ENCODE measurements at regions not wholly inside any gene's neighbourhood (a gene's known extent, or its start where the extent isn't known, plus 50 kb on each side); places are given as distances from the start of the nearest gene placed in this dataset.
A peak's percentile ranks its signal among the peaks of the same experiment; 100 is the strongest.

- H3K9me3 ChIP-seq (ENCODE audit: control insufficient read depth, low read length) = no peaks in the 10 kb centered on the region
- H3K4me1 ChIP-seq (ENCODE audit: control insufficient read depth, insufficient read depth, low read length, poor library complexity, severe bottlenecking) = peaks cover 4% of the 10 kb centered on the region
These were observed 78.8 kb upstream of the UBL3 start for GRCh38 chr13:29929062-29929847.

GRCh38 chr13:29926098-29926476, 75.7 kb upstream of the UBL3 start:
- no peaks in the 10 kb centered on the region for H3K4me1 ChIP-seq (ENCODE audit: control insufficient read depth, insufficient read depth, low read length, poor library complexity, severe bottlenecking)
- no peaks in the 10 kb centered on the region for H3K36me3 ChIP-seq (ENCODE audit: control insufficient read depth, insufficient read depth, low read length)

More at GRCh38 chr13:29929062-29929847, 78.8 kb upstream of the UBL3 start:
- Histone ChIP-seq H3K27me3 (replicated peaks; ENCODE audit: control insufficient read depth, insufficient read depth, low read length, poor library complexity, severe bottlenecking) (no peaks in the 10 kb centered on the region), H3K36me3 (ENCODE audit: control insufficient read depth, insufficient read depth, low read length) (no peaks in the 10 kb centered on the region), H3K27ac (ENCODE audit: insufficient read depth, low read length, poor library complexity, severe bottlenecking) (no peak overlapping the region), H3K4me3 (ENCODE audit: insufficient read depth, low read depth, low read length, poor library complexity, severe bottlenecking) (no peak overlapping the region)
- DNase-seq = no peak

GRCh38 chr13:29925457-29926097, 75.2 kb upstream of the UBL3 start:
- H3K4me1 ChIP-seq (ENCODE audit: control insufficient read depth, insufficient read depth, low read length, poor library complexity, severe bottlenecking) = no peaks in the 10 kb centered on the region
- H3K27ac ChIP-seq (ENCODE audit: insufficient read depth, low read length, poor library complexity, severe bottlenecking) = no peak overlapping the region
- no peak for DNase-seq
- H3K4me3 ChIP-seq (ENCODE audit: insufficient read depth, low read depth, low read length, poor library complexity, severe bottlenecking) = no peak overlapping the region
- no peaks in the 10 kb centered on the region for H3K36me3 ChIP-seq (ENCODE audit: control insufficient read depth, insufficient read depth, low read length)
- no peaks in the 10 kb centered on the region for H3K27me3 ChIP-seq (replicated peaks; ENCODE audit: control insufficient read depth, insufficient read depth, low read length, poor library complexity, severe bottlenecking)
- H3K9me3 ChIP-seq (ENCODE audit: control insufficient read depth, low read length) = no peaks in the 10 kb centered on the region

More at GRCh38 chr13:29926098-29926476, 75.7 kb upstream of the UBL3 start:
- H3K27ac ChIP-seq (ENCODE audit: insufficient read depth, low read length, poor library complexity, severe bottlenecking) = no peak overlapping the region
- no peak for DNase-seq
- no peak overlapping the region for H3K4me3 ChIP-seq (ENCODE audit: insufficient read depth, low read depth, low read length, poor library complexity, severe bottlenecking)
- no peaks in the 10 kb centered on the region for H3K9me3 ChIP-seq (ENCODE audit: control insufficient read depth, low read length)
- H3K27me3 ChIP-seq (replicated peaks; ENCODE audit: control insufficient read depth, insufficient read depth, low read length, poor library complexity, severe bottlenecking) = no peaks in the 10 kb centered on the region

DNA sequence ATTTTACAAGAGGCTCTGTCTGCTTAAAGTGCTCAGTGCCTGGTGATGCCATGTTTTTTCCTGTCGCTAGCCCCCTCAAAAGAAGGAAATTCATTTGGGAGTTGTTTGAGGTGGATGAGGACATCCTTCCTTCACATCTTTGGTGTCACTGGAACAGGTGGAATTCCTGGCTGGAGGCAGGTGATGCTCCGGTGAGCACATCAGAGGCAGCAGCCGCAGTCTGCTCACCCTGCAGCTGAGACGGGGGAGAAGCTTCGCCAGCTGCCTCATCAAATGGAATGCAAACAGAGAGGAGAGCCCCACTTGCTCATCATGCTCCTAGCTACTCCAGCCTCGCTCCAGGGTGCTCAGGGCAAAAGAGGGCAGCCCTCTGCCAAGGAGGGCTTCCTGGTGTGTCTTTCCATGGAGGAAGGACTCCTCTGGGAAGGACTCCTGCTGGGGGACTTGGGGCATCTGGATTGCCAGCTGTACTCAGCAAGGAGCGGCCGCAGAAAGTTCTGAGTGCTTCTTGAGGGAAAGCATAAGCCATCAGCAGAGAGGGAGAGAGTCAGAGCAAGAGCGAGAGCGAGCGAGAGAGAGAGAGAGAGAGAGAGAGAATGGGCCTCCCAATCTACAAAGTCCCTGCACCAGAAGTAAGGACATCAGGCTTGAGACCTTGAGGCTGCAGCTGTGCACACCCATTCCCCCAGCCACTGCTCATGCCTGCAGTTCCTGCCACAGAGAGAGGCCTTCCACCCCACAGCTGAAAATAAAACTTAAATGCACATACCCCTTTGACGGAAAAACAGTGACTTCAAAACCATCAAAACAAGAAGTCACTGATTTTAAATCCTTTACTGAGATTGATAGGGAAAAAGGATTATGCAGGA, 74.3 kb upstream of the UBL3 start:
- Histone ChIP-seq H3K27ac (ENCODE audit: insufficient read depth, low read length, poor library complexity, severe bottlenecking) (no peak overlapping the region), H3K9me3 (ENCODE audit: control insufficient read depth, low read length) (no peaks in the 10 kb centered on the region), H3K27me3 (replicated peaks; ENCODE audit: control insufficient read depth, insufficient read depth, low read length, poor library complexity, severe bottlenecking) (no peaks in the 10 kb centered on the region), H3K36me3 (ENCODE audit: control insufficient read depth, insufficient read depth, low read length) (no peaks in the 10 kb centered on the region), H3K4me1 (ENCODE audit: control insufficient read depth, insufficient read depth, low read length, poor library complexity, severe bottlenecking) (no peaks in the 10 kb centered on the region), H3K4me3 (ENCODE audit: insufficient read depth, low read depth, low read length, poor library complexity, severe bottlenecking) (no peak overlapping the region)
- DNase-seq = no peak

- Histone ChIP-seq H3K27me3 (replicated peaks; ENCODE audit: control insufficient read depth, insufficient read depth, low read length, poor library complexity, severe bottlenecking) (no peaks in the 10 kb centered on the region), H3K4me3 (ENCODE audit: insufficient read depth, low read depth, low read length, poor library complexity, severe bottlenecking) (no peak overlapping the region), H3K36me3 (ENCODE audit: control insufficient read depth, insufficient read depth, low read length) (no peaks in the 10 kb centered on the region), H3K27ac (ENCODE audit: insufficient read depth, low read length, poor library complexity, severe bottlenecking) (no peak overlapping the region), H3K4me1 (ENCODE audit: control insufficient read depth, insufficient read depth, low read length, poor library complexity, severe bottlenecking) (no peaks in the 10 kb centered on the region), H3K9me3 (ENCODE audit: control insufficient read depth, low read length) (no peaks in the 10 kb centered on the region)
- DNase-seq = peak; percentile 14 to 32 (median 22)
These were observed 73.4 kb upstream of the UBL3 start for GRCh38 chr13:29923554-29924481.

GRCh38 chr13:29922896-29923295, 72.5 kb upstream of the UBL3 start:
- no peaks in the 10 kb centered on the region for H3K9me3 ChIP-seq (ENCODE audit: control insufficient read depth, low read length)
- no peaks in the 10 kb centered on the region for H3K4me1 ChIP-seq (ENCODE audit: control insufficient read depth, insufficient read depth, low read length, poor library complexity, severe bottlenecking)
- no peaks in the 10 kb centered on the region for H3K36me3 ChIP-seq (ENCODE audit: control insufficient read depth, insufficient read depth, low read length)
- DNase-seq = no peak
- H3K27me3 ChIP-seq (replicated peaks; ENCODE audit: control insufficient read depth, insufficient read depth, low read length, poor library complexity, severe bottlenecking) = no peaks in the 10 kb centered on the region
- H3K4me3 ChIP-seq (ENCODE audit: insufficient read depth, low read depth, low read length, poor library complexity, severe bottlenecking) = no peak overlapping the region
- no peak overlapping the region for H3K27ac ChIP-seq (ENCODE audit: insufficient read depth, low read length, poor library complexity, severe bottlenecking)

GRCh38 chr13:29922281-29922821, 71.9 kb upstream of the UBL3 start:
- Histone ChIP-seq H3K27ac (ENCODE audit: insufficient read depth, low read length, poor library complexity, severe bottlenecking) (no peak overlapping the region), H3K4me1 (ENCODE audit: control insufficient read depth, insufficient read depth, low read length, poor library complexity, severe bottlenecking) (no peaks in the 10 kb centered on the region), H3K4me3 (ENCODE audit: insufficient read depth, low read depth, low read length, poor library complexity, severe bottlenecking) (no peak overlapping the region), H3K27me3 (replicated peaks; ENCODE audit: control insufficient read depth, insufficient read depth, low read length, poor library complexity, severe bottlenecking) (no peaks in the 10 kb centered on the region), H3K36me3 (ENCODE audit: control insufficient read depth, insufficient read depth, low read length) (no peaks in the 10 kb centered on the region), H3K9me3 (ENCODE audit: control insufficient read depth, low read length) (no peaks in the 10 kb centered on the region)
- no peak for DNase-seq

GRCh38 chr13:29921542-29921941, 71.1 kb upstream of the UBL3 start:
- H3K36me3 ChIP-seq (ENCODE audit: control insufficient read depth, insufficient read depth, low read length) = no peaks in the 10 kb centered on the region
- H3K9me3 ChIP-seq (ENCODE audit: control insufficient read depth, low read length) = no peaks in the 10 kb centered on the region
- no peak overlapping the region for H3K4me3 ChIP-seq (ENCODE audit: insufficient read depth, low read depth, low read length, poor library complexity, severe bottlenecking)
- DNase-seq = no peak
- no peak overlapping the region for H3K27ac ChIP-seq (ENCODE audit: insufficient read depth, low read length, poor library complexity, severe bottlenecking)
- H3K27me3 ChIP-seq (replicated peaks; ENCODE audit: control insufficient read depth, insufficient read depth, low read length, poor library complexity, severe bottlenecking) = no peaks in the 10 kb centered on the region
- H3K4me1 ChIP-seq (ENCODE audit: control insufficient read depth, insufficient read depth, low read length, poor library complexity, severe bottlenecking) = no peaks in the 10 kb centered on the region

GRCh38 chr13:29920025-29920643, 69.7 kb upstream of the UBL3 start:
- Histone ChIP-seq H3K4me1 (ENCODE audit: control insufficient read depth, insufficient read depth, low read length, poor library complexity, severe bottlenecking) (no peaks in the 10 kb centered on the region), H3K4me3 (ENCODE audit: insufficient read depth, low read depth, low read length, poor library complexity, severe bottlenecking) (no peak overlapping the region), H3K27ac (ENCODE audit: insufficient read depth, low read length, poor library complexity, severe bottlenecking) (no peak overlapping the region), H3K36me3 (ENCODE audit: control insufficient read depth, insufficient read depth, low read length) (no peaks in the 10 kb centered on the region), H3K27me3 (replicated peaks; ENCODE audit: control insufficient read depth, insufficient read depth, low read length, poor library complexity, severe bottlenecking) (no peaks in the 10 kb centered on the region), H3K9me3 (ENCODE audit: control insufficient read depth, low read length) (no peaks in the 10 kb centered on the region)
- DNase-seq = no peak
